Neural cell (in vitro differentiated cells): ENCODE measurements at regions not wholly inside any gene's neighbourhood (a gene's known extent, or its start where the extent isn't known, plus 50 kb on each side); places are given as distances from the start of the nearest gene placed in this dataset.

Source experiments
- H2AFZ ChIP-seq: fragments of 200-600, 300-800 bp; sonication (generic), shearing (Covaris generic); 2 replicates; pipeline ENCODE4 v1.6.0; 2014; ENCODE audit warnings: low read depth, mild to moderate bottlenecking, antibody characterized with exemption, low read length, moderate library complexity
- H3F3A ChIP-seq: fragments of 200-600 bp; shearing (Covaris generic); 2 replicates; pipeline ENCODE4 v1.6.1; 2016; ENCODE audit warnings: mild to moderate bottlenecking, moderate library complexity, mixed read lengths, antibody characterized with exemption, low read length; ENCODE audit not compliant: insufficient read depth, poor library complexity, severe bottlenecking
- H3K27ac ChIP-seq: fragments of 200-600, 300-800 bp; sonication (generic), shearing (Covaris generic); 2 replicates; pipeline ENCODE4 v1.5.1; 2014; ENCODE audit warnings: mild to moderate bottlenecking, low read length, moderate library complexity
- H3K27me3 ChIP-seq: fragments of 300-800, 200-600 bp; sonication (generic), shearing (Covaris generic); 2 replicates; pipeline ENCODE4 v1.6.0; 2014; ENCODE audit warnings: mild to moderate bottlenecking, low read depth, low read length, moderate library complexity; ENCODE audit not compliant: insufficient read depth
- H3K36me3 ChIP-seq: fragments of 300-800, 200-600 bp; sonication (generic), shearing (Covaris generic); 2 replicates; pipeline ENCODE4 v1.5.1; 2014; ENCODE audit warnings: mild to moderate bottlenecking, antibody characterized with exemption, low read length, moderate library complexity; ENCODE audit not compliant: insufficient read depth
- H3K4me2 ChIP-seq: fragments of 300-800, 200-600 bp; sonication (generic), shearing (Covaris generic); 2 replicates; pipeline ENCODE4 v1.6.0; 2014; ENCODE audit warnings: mild to moderate bottlenecking, low read length
- H3K4me3 ChIP-seq: fragments of 300-800, 200-600 bp; sonication (generic), shearing (Covaris generic); 2 replicates; pipeline ENCODE4 v1.5.1; 2014; ENCODE audit warnings: mild to moderate bottlenecking, low read length, moderate library complexity
- H3K79me2 ChIP-seq: fragments of 200-600 bp; shearing (Covaris generic); replicated peaks from 2 replicates; pipeline ENCODE4 v1.6.0; 2014; ENCODE audit warnings: mild to moderate bottlenecking, low read length, moderate library complexity; ENCODE audit not compliant: insufficient read depth
- H3K9ac ChIP-seq: fragments of 300-800, 200-600 bp; sonication (generic), shearing (Covaris generic); 2 replicates; pipeline ENCODE4 v1.6.1; 2016; ENCODE audit warnings: mild to moderate bottlenecking, low read length, mixed read lengths
- H3K9me2 ChIP-seq: fragments of 200-600 bp; shearing (Covaris generic); 2 replicates; pipeline ENCODE4 v1.6.1; 2016; ENCODE audit warnings: mild to moderate bottlenecking, low read length, mixed read lengths; ENCODE audit not compliant: insufficient read depth
- H3K9me3 ChIP-seq: fragments of 200-600, 300-800 bp; sonication (generic), shearing (Covaris generic); 2 replicates; pipeline ENCODE4 v1.6.1; 2016; ENCODE audit warnings: mild to moderate bottlenecking, mixed run types, low read length, moderate library complexity, mixed read lengths
- H4K20me1 ChIP-seq: fragments of 200-600 bp; shearing (Covaris generic); 2 replicates; pipeline ENCODE4 v1.6.1; 2016; ENCODE audit warnings: mild to moderate bottlenecking, mixed run types; ENCODE audit not compliant: insufficient read depth
- CTCF ChIP-seq: fragments of 450-650 bp; IDR thresholded peaks from 2 replicates; pipeline ENCODE4 v1.5.1; 2014; ENCODE audit warnings: antibody characterized with exemption, mild to moderate bottlenecking, moderate library complexity; ENCODE audit not compliant: poor library complexity, severe bottlenecking
- EP300 ChIP-seq: fragments of 450-650 bp; conservative IDR thresholded peaks from 2 replicates; pipeline ENCODE4 v1.6.1; 2014; ENCODE audit warnings: antibody characterized with exemption, mild to moderate bottlenecking, moderate library complexity; ENCODE audit not compliant: poor library complexity, severe bottlenecking
- EZH2 ChIP-seq: fragments of 200-600, 300-800 bp; shearing (Covaris generic), sonication (generic); IDR thresholded peaks from 2 replicates; pipeline ENCODE4 v1.6.1; 2014; ENCODE audit warnings: antibody characterized with exemption, low read length, borderline replicate concordance, mild to moderate bottlenecking; ENCODE audit not compliant: insufficient read depth, poor library complexity, severe bottlenecking
- MXI1 ChIP-seq: fragments of 450-650 bp; conservative IDR thresholded peaks from 2 replicates; pipeline ENCODE4 v1.6.1; 2014; ENCODE audit warnings: antibody characterized with exemption, mild to moderate bottlenecking; ENCODE audit not compliant: poor library complexity, severe bottlenecking
- POLR2AphosphoS5 ChIP-seq: IDR thresholded peaks from 2 replicates; pipeline ENCODE4 v1.6.1; 2012
- RAD21 ChIP-seq: fragments of 450-650 bp; conservative IDR thresholded peaks from 2 replicates; pipeline ENCODE4 v1.6.1; 2014; ENCODE audit warnings: antibody characterized with exemption, mild to moderate bottlenecking, moderate library complexity
- REST ChIP-seq: IDR thresholded peaks from 2 replicates; pipeline ENCODE4 v1.6.1; 2012; ENCODE audit warnings: borderline replicate concordance
- SMC3 ChIP-seq: fragments of 450-650 bp; conservative IDR thresholded peaks from 2 replicates; pipeline ENCODE4 v1.6.1; 2014; ENCODE audit warnings: antibody characterized with exemption, mild to moderate bottlenecking, moderate library complexity; ENCODE audit not compliant: poor library complexity
- TAF1 ChIP-seq: IDR thresholded peaks from 2 replicates; pipeline ENCODE4 v1.6.1; 2012; ENCODE audit warnings: low read depth

GRCh38 chr9:107733523-107733894 lies 243.9 kb upstream of the KLF4 start:
- no peak overlapping the region for H3K9ac ChIP-seq
- no peaks in the 10 kb centered on the region for H3K9me2 ChIP-seq
- no peaks in the 10 kb centered on the region for H3F3A ChIP-seq
- H3K4me3 ChIP-seq, result no peak overlapping the region
- no peaks in the 10 kb centered on the region for H3K36me3 ChIP-seq
- H3K27ac ChIP-seq, result no peak overlapping the region
- H3K4me2 ChIP-seq, result no peak overlapping the region
- H3K27me3 ChIP-seq, result no peaks in the 10 kb centered on the region
- H2AFZ ChIP-seq, result no peak overlapping the region
- no peaks in the 10 kb centered on the region for H3K9me3 ChIP-seq
- H4K20me1 ChIP-seq, result no peaks in the 10 kb centered on the region
- TF ChIP-seq RAD21 (no peak), EP300 (no peak), SMC3 (no peak), REST (no peak), TAF1 (no peak), EZH2 (no peak), POLR2AphosphoS5 (no peak), CTCF (no peak), MXI1 (no peak)
- no peaks in the 10 kb centered on the region for H3K79me2 ChIP-seq

GRCh38 chr9:107732781-107733522 lies 243.4 kb upstream of the KLF4 start:
- Histone ChIP-seq H3K9ac (no peak overlapping the region), H3K9me3 (no peaks in the 10 kb centered on the region), H2AFZ (no peak overlapping the region), H4K20me1 (no peaks in the 10 kb centered on the region), H3K4me2 (no peak overlapping the region), H3K9me2 (no peaks in the 10 kb centered on the region), H3K27me3 (no peaks in the 10 kb centered on the region), H3K27ac (no peak overlapping the region), H3K36me3 (no peaks in the 10 kb centered on the region), H3F3A (no peaks in the 10 kb centered on the region), H3K4me3 (no peak overlapping the region), H3K79me2 (no peaks in the 10 kb centered on the region)
- TF ChIP-seq MXI1 (no peak), REST (no peak), RAD21 (no peak), POLR2AphosphoS5 (no peak), CTCF (no peak), SMC3 (no peak), TAF1 (no peak), EP300 (no peak), EZH2 (no peak)
